CD14-positive monocyte (primary cell): ENCODE measurements at regions not wholly inside any gene's neighbourhood (a gene's known extent, or its start where the extent isn't known, plus 50 kb on each side); places are given as distances from the start of the nearest gene placed in this dataset.

Source experiments
- DNase-seq, 3 donors: peaks; one replicate each; pipeline ENCODE4 v3.0.0-alpha.2; 2011 to 2022
- H2AFZ ChIP-seq: 2 replicates; pipeline ENCODE4 v1.6.0; 2012; ENCODE audit warnings: mild to moderate bottlenecking, low read depth, low read length, inconsistent platforms; ENCODE audit not compliant: insufficient read depth, poor library complexity, severe bottlenecking
- H3K27ac ChIP-seq, 2 donors: 1 replicate in 1 of 2; 2 replicates in 1 of 2; pipeline ENCODE4 v1.5.1; 2012 to 2013; ENCODE audit warnings: low read length in 2 of 2, control low read depth in 1 of 2, inconsistent platforms in 1 of 2, low read depth in 1 of 2, mild to moderate bottlenecking in 1 of 2
- H3K27me3 ChIP-seq, 2 donors: one replicate each; pipeline versions ENCODE4 v1.6.0 to v1.6.1; 2011 to 2013; ENCODE audit warnings: low read length in 2 of 2; ENCODE audit not compliant: control insufficient read depth in 2 of 2, insufficient read depth in 2 of 2
- H3K36me3 ChIP-seq, 2 donors: replicated peaks in 1 of 2; 1 replicate in 1 of 2; 2 replicates in 1 of 2; pipeline versions ENCODE4 v1.5.1 to v1.6.1; 2012 to 2013; ENCODE audit warnings: low read length in 2 of 2, control low read depth in 1 of 2, inconsistent platforms in 1 of 2, mild to moderate bottlenecking in 1 of 2; ENCODE audit not compliant: insufficient read depth in 2 of 2, control insufficient read depth in 1 of 2
- H3K4me1 ChIP-seq, 2 donors: 1 replicate in 1 of 2; 2 replicates in 1 of 2; pipeline versions ENCODE4 v1.5.1 to v1.6.1; 2012 to 2013; ENCODE audit warnings: low read length in 2 of 2, control low read depth in 1 of 2, inconsistent platforms in 1 of 2, mild to moderate bottlenecking in 1 of 2, moderate library complexity in 1 of 2; ENCODE audit not compliant: insufficient read depth in 2 of 2, control insufficient read depth in 1 of 2
- H3K4me2 ChIP-seq: replicated peaks from 2 replicates; pipeline ENCODE3; 2012; ENCODE audit warnings: low read length, moderate library complexity, mild to moderate bottlenecking; ENCODE audit not compliant: poor library complexity, severe bottlenecking; ENCODE audit errors: extremely low read depth
- H3K4me3 ChIP-seq, 3 experiments: fragments of 200-600 bp in 1 of 3; sonication (generic) in 1 of 3; replicated peaks in 1 of 3; 1 replicate in 2 of 3; 2 replicates in 1 of 3; pipeline ENCODE4 v1.5.1; 2011 to 2013; ENCODE audit warnings: low read length in 3 of 3, mild to moderate bottlenecking in 3 of 3, control low read depth in 2 of 3, low read depth in 2 of 3, inconsistent platforms in 1 of 3, moderate library complexity in 1 of 3
- H3K79me2 ChIP-seq: 2 replicates; pipeline ENCODE4 v1.6.0; 2012; ENCODE audit warnings: mild to moderate bottlenecking, control low read depth, inconsistent platforms, low read length, moderate library complexity; ENCODE audit not compliant: insufficient read depth
- H3K9ac ChIP-seq: 2 replicates; pipeline ENCODE4 v1.6.0; 2017; ENCODE audit warnings: low read length, mild to moderate bottlenecking; ENCODE audit not compliant: insufficient read depth, poor library complexity, severe bottlenecking
- H3K9me3 ChIP-seq, 2 donors: replicated peaks in 1 of 2; 1 replicate in 1 of 2; 2 replicates in 1 of 2; pipeline versions ENCODE4 v1.5.1 to v1.6.1; 2012 to 2013; ENCODE audit warnings: low read length in 2 of 2, control low read depth in 1 of 2; ENCODE audit not compliant: control insufficient read depth in 1 of 2, insufficient read depth in 1 of 2
- H4K20me1 ChIP-seq: 2 replicates; pipeline ENCODE4 v1.6.0; 2012; ENCODE audit warnings: mild to moderate bottlenecking, low read length, control low read depth, moderate library complexity; ENCODE audit not compliant: insufficient read depth
- H3K27ac Mint-ChIP-seq, 7 donors: one replicate each; pipeline ENCODE4 v1.8.0; 2020; ENCODE audit warnings: mild to moderate bottlenecking in 7 of 7, mixed read lengths in 7 of 7, moderate library complexity in 6 of 7, inconsistent platforms in 2 of 7
- H3K27me3 Mint-ChIP-seq, 3 donors: one replicate each; pipeline ENCODE4 v1.8.0; 2021 to 2022; ENCODE audit warnings: low read depth in 3 of 3, mild to moderate bottlenecking in 3 of 3, mixed read lengths in 3 of 3, moderate library complexity in 3 of 3, inconsistent platforms in 1 of 3
- H3K36me3 Mint-ChIP-seq, 2 donors: one replicate each; pipeline ENCODE4 v1.8.0; 2020; ENCODE audit warnings: mixed read lengths in 2 of 2, inconsistent platforms in 1 of 2, mild to moderate bottlenecking in 1 of 2
- H3K4me1 Mint-ChIP-seq: one replicate; pipeline ENCODE4 v1.8.0; 2020; ENCODE audit warnings: mild to moderate bottlenecking, mixed read lengths
- H3K4me3 Mint-ChIP-seq, 2 donors: one replicate each; pipeline ENCODE4 v1.8.0; 2020; ENCODE audit warnings: mild to moderate bottlenecking in 2 of 2, mixed read lengths in 2 of 2, moderate library complexity in 1 of 2
- H3K9me3 Mint-ChIP-seq, 7 donors: one replicate each; pipeline ENCODE4 v1.8.0; 2020 to 2022; ENCODE audit warnings: mixed read lengths in 7 of 7, mild to moderate bottlenecking in 6 of 7, moderate library complexity in 6 of 7, inconsistent platforms in 2 of 7
- WGBS: methylation state at CpG from one replicate; pipeline ENCODE4 v1.1.5; 2013; ENCODE audit warnings: missing lambda C conversion rate; ENCODE audit not compliant: insufficient coverage; 5-methylcytosine and 5-hydroxymethylcytosine counted together
- intact Hi-C, 2 donors: fragments of 100-400 bp; cut with micrococcal nuclease; formaldehyde crosslinking; loops; one replicate each; pipeline versions ENCODE4 v1.15.0 to v1.15.1; 2023
- TF ChIP-seq, protein P1 (sequence below): fragments of 200-600 bp; IDR thresholded peaks from one replicate; pipeline ENCODE4 v1.8.0; 2022; ENCODE audit warnings: antibody characterized with exemption, mild to moderate bottlenecking

DNA sequence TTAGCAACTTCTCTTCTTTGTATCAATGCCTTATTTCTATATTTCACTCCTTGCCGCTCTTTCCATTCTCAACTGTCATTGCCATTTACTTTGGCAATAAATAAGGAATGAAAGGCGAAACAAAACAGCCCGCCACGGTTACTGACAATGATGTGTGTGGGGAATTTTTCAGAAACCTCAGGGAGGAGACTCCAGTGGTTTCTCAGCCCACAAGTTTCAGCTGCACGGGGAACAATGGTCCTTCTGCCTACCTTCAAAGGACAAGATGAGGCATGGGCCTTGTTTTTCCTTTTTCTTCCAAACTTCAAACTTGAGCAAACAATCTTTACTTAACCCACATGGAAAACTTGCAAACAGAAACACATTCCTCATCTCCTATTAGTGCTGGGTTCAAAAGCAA lies 409.4 kb downstream of the METTL15 start:
- H3K27ac Mint-ChIP-seq: no peak overlapping the region
- no peaks in the 10 kb centered on the region for H3K36me3 Mint-ChIP-seq
- Histone ChIP-seq H3K27ac (no peak overlapping the region), H3K9me3 (peaks cover 12 to 16% of the 10 kb centered on the region in 2 donors), H2AFZ (no peak overlapping the region), H3K4me2 (no peak overlapping the region), H3K4me3 (no peak overlapping the region), H3K9ac (no peak overlapping the region), H3K36me3 (no peaks in the 10 kb centered on the region), H3K79me2 (no peaks in the 10 kb centered on the region), H3K27me3 (no peaks in the 10 kb centered on the region), H3K4me1 (no peaks in the 10 kb centered on the region), H4K20me1 (no peaks in the 10 kb centered on the region)
- H3K9me3 Mint-ChIP-seq: peaks cover 4 to 21% (median 9%) of the 10 kb centered on the region in 7 donors
- no peak overlapping the region for H3K4me3 Mint-ChIP-seq
- intact Hi-C loops: no loop called here
- no peak for DNase-seq
- WGBS: 76% methylated on average over 3 of the region's 5 CpGs
- TF ChIP-seq, protein P1, sequence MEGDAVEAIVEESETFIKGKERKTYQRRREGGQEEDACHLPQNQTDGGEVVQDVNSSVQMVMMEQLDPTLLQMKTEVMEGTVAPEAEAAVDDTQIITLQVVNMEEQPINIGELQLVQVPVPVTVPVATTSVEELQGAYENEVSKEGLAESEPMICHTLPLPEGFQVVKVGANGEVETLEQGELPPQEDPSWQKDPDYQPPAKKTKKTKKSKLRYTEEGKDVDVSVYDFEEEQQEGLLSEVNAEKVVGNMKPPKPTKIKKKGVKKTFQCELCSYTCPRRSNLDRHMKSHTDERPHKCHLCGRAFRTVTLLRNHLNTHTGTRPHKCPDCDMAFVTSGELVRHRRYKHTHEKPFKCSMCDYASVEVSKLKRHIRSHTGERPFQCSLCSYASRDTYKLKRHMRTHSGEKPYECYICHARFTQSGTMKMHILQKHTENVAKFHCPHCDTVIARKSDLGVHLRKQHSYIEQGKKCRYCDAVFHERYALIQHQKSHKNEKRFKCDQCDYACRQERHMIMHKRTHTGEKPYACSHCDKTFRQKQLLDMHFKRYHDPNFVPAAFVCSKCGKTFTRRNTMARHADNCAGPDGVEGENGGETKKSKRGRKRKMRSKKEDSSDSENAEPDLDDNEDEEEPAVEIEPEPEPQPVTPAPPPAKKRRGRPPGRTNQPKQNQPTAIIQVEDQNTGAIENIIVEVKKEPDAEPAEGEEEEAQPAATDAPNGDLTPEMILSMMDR: no peak
- peaks cover 0 to 3% (median 2%) of the 10 kb centered on the region in 3 donors for H3K27me3 Mint-ChIP-seq
- H3K4me1 Mint-ChIP-seq: no peaks in the 10 kb centered on the region

DNA sequence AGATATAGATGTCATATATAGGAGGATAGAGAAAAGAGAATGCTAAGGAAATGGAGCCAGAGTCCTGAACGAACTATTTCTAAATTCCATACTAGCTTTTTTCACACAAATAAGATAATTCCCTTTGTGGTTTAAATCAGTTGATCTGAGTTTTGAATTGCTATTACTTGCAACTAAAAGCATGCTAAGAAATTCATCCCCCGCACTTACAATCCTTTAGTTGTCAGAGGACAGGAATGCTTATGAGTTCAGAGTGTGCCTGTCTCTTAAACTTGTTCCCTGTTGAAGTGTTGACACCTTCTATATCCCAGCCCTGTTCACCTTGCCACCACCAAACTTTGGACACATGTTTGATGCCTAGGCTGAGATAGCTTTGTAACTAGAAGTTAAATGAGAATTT lies 406.2 kb downstream of the METTL15 start:
- H3K9me3 Mint-ChIP-seq: peaks cover 5 to 24% (median 17%) of the 10 kb centered on the region in 7 donors
- H3K27ac Mint-ChIP-seq: no peak overlapping the region
- Histone ChIP-seq H4K20me1 (no peaks in the 10 kb centered on the region), H3K9me3 (peaks cover 21 to 25% of the 10 kb centered on the region in 2 donors), H2AFZ (no peak overlapping the region), H3K27ac (no peak overlapping the region), H3K9ac (no peak overlapping the region), H3K4me3 (no peak overlapping the region), H3K4me1 (no peaks in the 10 kb centered on the region), H3K36me3 (no peaks in the 10 kb centered on the region), H3K27me3 (no peaks in the 10 kb centered on the region), H3K79me2 (no peaks in the 10 kb centered on the region), H3K4me2 (no peak overlapping the region)
- TF ChIP-seq, protein P1: no peak
- intact Hi-C loops: no loop called here
- WGBS: no CpG with 5 or more reads among the region's 2 CpGs
- DNase-seq: no peak
- H3K4me3 Mint-ChIP-seq: no peak overlapping the region
- H3K36me3 Mint-ChIP-seq: no peaks in the 10 kb centered on the region
- H3K27me3 Mint-ChIP-seq: peaks cover 0 to 3% (median 2%) of the 10 kb centered on the region in 3 donors
- no peaks in the 10 kb centered on the region for H3K4me1 Mint-ChIP-seq
